NCI-H2196 (cell line): ENCODE measurements at regions not wholly inside any gene's neighbourhood (a gene's known extent, or its start where the extent isn't known, plus 50 kb on each side); places are given as distances from the start of the nearest gene placed in this dataset.

Experiments
- DNase-seq: peaks from one replicate; lab custom pipeline; 2025; ENCODE audit not compliant: unreplicated experiment; lab: John Stamatoyannopoulos, UW

DNA sequence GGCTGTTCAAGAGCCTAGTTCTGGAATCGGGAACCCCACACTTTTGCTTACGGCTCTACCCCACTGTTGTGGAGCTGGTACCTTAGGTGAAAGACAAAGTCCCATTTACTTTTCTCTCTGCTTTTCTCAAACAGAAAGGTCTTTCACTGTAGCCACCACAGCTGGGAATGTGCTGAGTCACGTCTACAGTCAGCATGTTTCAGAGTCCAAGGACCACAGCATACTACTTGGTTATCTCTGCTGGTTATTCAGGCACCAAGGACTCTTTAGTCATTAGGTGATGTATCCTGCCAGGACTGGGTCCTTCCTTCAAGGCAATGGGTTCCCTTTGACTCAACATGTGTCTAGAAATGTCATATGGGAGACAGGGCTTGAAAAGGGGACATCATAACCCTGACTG, 266.8 kb upstream of the STEAP1 start:
- DNase-seq: no peak

GRCh38 chr7:89908736-89909135, 245.5 kb upstream of the STEAP1 start:
- DNase-seq: no peak

DNA sequence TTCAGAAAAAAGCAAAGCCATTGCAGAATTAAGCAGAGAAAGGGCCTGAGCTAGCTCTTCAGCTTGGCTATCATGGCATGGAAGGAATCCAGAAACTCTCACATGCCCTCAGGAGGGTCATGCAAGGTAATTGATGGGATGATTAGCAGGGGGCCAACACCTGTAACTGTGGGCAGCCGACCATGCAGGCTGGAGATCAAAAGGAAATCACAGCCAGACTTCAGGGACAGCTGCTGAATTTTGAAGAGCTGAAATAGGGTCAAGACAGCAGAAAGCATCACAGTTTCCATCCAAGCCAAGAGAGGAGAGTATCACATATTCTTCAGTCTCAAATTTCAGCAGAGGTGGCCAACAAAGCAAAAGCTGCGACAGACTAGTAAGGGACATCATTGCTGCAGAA, 239.6 kb upstream of the STEAP1 start:
- DNase-seq: no peak

DNA sequence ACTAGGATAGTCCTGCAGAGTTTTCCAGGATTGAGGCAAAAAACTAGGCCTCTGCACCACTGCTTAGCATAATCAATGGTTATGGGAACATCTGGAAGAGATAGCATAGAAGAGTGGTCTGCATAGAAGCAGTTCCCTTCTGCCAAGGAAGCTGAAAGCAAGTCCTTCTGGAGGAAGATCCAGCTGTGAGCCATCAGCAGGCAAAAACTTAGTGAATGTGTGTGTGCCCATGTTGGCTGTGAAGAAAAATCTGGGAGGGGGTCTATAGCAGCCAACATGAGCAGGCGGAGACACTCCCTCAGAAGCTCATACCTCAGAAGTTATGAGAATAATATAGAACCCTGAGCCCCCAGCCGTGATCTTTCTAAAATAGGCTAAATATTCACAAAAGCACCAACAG, 228.1 kb upstream of the STEAP1 start:
- no peak for DNase-seq

GRCh38 chr7:89926701-89927100, 227.6 kb upstream of the STEAP1 start:
- no peak for DNase-seq

- no peak for DNase-seq
Measured at GRCh38 chr7:89927762-89928161, 226.5 kb upstream of the STEAP1 start.

DNA sequence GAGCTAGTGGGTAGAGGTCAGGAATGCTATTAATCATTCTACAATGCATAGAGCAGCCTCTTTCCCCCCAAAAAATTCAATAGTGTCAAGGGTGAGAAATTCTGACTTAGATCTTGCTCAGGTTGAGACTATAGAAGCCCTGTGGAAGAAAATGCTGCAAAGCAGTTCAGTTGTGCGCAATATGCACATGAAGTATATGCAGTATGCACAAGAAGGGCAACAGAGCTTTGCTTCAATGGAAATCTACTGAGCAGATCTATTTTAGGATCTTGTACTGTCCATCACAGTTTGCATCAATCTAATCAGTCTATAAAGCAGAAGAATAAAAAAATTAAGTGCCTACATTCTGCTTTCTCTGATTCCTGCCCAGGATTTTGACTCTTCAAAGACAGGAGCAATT, 225.8 kb upstream of the STEAP1 start:
- DNase-seq: no peak

DNA sequence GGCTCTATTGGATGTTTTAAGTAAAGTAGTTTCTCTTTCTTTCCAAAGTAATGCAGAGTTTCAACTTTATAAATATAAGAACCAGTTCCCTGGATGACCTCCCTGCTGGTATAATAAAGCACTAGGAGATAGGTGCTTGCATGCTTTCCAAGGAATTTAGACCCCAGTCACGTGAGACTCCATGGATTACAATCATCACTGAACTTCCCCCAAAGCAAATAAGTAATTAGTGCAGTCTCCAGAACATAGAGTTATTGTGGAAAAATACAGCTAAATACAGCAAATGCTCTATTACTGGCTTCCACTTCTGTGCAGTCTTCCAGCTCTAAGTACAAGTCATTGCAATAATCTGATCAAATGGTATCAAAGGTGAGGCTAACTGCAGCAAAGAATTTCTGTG, 220.2 kb upstream of the STEAP1 start:
- DNase-seq: no peak

DNA sequence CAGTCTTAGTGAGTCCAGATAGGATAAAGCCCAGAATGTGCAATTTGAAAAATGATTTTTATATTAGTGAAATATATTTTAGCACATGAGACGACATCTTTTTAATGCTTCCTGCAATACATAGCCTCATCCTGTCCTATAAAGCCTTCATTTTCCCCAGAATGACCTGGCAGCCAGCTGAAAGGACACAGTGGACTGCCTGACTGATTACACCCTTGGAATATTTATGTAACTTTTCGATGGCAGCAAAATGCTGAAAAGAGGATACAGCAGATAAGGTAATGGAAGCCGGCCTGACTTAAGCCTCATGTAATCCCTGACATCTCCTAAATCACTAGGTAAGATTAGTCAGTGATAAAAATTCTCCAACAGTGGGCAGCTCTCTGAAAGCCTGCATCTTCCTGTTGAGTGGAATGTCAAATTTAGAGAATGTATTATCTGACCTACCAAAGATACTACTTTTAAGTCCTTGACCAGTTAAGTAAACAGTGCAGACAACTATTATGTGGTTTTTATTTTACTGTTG, 210.7 kb upstream of the STEAP1 start:
- no peak for DNase-seq

GRCh38 chr7:89958525-89959068, 195.7 kb upstream of the STEAP1 start:
- no peak for DNase-seq

- no peak for DNase-seq
Measured at GRCh38 chr7:89966067-89966664, 188.1 kb upstream of the STEAP1 start.

- no peak for DNase-seq
Measured at GRCh38 chr7:89975577-89975976, 178.7 kb upstream of the STEAP1 start.

DNA sequence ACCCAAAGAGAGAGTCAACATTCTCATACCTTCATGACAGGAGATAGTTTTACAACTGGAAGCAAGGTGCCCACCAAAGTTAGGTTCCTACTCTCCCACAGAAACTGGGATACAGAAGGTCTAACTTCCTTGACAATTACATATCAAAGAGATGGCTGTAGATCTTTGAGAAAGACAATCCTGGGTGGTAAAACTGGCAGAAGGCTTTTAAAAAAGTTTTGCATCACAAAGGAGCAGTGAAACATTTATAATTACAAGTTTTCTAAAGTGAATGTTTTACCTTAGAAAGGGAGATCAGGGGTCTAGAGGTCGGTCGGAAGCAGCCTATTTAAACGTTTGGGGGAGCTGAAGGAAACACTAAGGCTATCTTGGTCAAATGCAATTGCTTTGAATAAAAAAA, 166.6 kb upstream of the STEAP1 start:
- no peak for DNase-seq

GRCh38 chr7:89988074-89988473, 166.2 kb upstream of the STEAP1 start:
- DNase-seq: no peak

GRCh38 chr7:89989454-89989853, 164.8 kb upstream of the STEAP1 start:
- DNase-seq: no peak

- no peak for DNase-seq
Measured at GRCh38 chr7:89994483-89994882, 159.8 kb upstream of the STEAP1 start.

- DNase-seq: no peak
Measured at GRCh38 chr7:89998554-89998953, 155.7 kb upstream of the STEAP1 start.

GRCh38 chr7:90005836-90006235, 148.4 kb upstream of the STEAP1 start:
- no peak for DNase-seq

- DNase-seq: no peak
Measured at GRCh38 chr7:90007001-90007654, 147.1 kb upstream of the STEAP1 start.

DNA sequence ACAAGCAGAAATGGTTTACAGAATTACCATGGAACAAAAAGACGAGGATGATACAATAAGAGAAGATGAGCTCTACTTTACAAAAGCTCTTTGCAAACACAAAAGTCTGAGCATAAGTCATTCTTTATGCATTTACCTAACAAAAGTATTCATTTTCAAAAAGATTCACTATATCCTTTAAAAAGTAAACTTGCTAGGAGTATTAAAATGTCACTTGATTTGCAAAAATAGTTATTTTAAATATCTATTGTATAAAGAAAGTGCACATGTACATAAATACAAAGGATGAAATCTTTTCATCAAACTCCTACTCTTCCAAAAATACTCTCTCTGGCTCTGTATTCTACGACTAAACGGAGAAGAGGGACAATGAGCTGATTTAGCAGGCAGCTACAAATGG, 146.4 kb upstream of the STEAP1 start:
- no peak for DNase-seq

DNA sequence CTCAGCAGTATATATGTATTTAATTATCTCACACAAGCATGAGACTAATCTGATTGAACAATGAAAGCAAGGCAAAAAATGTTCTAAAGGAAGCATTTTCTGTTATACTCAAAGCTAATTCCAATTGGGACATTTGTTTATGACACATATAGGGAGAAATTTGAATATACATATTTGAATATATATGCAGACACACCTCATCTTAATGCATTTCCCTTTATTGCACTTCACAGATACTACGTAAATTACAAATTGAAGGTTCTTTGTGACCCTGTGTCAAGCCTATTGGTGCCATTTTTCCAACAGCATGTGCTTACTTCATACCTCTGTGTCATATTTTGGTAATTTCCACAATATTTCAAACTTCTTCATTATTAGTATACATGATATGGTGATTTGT, 132.1 kb upstream of the STEAP1 start:
- no peak for DNase-seq

DNA sequence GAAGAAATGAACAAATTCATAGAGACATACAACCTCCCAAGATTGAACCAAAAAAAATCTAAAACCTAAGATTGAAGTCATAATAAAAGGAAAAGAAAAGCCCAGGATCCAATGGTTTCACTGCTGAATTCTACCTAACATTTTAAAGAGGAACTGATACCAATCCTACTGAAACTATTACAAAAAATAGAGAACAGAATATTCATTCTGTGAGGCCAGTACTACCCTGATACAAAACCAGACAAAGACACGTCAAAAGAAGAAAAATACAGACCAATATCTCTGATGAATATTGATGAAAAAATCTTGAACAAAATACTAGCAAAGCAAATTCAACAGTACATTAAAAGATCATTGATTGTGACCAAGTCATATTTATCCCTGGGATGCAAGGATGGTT, 128.5 kb upstream of the STEAP1 start:
- no peak for DNase-seq

- no peak for DNase-seq
Measured at GRCh38 chr7:90033850-90034249, 120.4 kb upstream of the STEAP1 start.
